KOPT-K1 (cell line): ENCODE measurements at regions not wholly inside any gene's neighbourhood (a gene's known extent, or its start where the extent isn't known, plus 50 kb on each side); places are given as distances from the start of the nearest gene placed in this dataset.
"Not testable (repeated sequence)": the region's sequence is repeated elsewhere in the genome, so short reads cannot be mapped to it uniquely, and the experiment has no call there.

Source experiments
- H3K27ac ChIP-seq: fragments of 200-600 bp; sonication (generic); 2 replicates; pipeline ENCODE4 v1.5.1; 2016; ENCODE audit warnings: antibody characterized with exemption, mild to moderate bottlenecking, low read depth, low read length; ENCODE audit not compliant: poor library complexity, severe bottlenecking
- H3K36me3 ChIP-seq: fragments of 200-600 bp; sonication (generic); 2 replicates; pipeline ENCODE4 v1.5.1; 2017; ENCODE audit warnings: antibody characterized with exemption, mild to moderate bottlenecking, low read length, moderate library complexity; ENCODE audit not compliant: insufficient read depth
- H3K9me3 ChIP-seq: fragments of 200-600 bp; sonication (generic); 2 replicates; pipeline ENCODE4 v1.5.1; 2017; ENCODE audit warnings: antibody characterized with exemption, low read length, mild to moderate bottlenecking; ENCODE audit not compliant: insufficient read depth, poor library complexity, severe bottlenecking

DNA sequence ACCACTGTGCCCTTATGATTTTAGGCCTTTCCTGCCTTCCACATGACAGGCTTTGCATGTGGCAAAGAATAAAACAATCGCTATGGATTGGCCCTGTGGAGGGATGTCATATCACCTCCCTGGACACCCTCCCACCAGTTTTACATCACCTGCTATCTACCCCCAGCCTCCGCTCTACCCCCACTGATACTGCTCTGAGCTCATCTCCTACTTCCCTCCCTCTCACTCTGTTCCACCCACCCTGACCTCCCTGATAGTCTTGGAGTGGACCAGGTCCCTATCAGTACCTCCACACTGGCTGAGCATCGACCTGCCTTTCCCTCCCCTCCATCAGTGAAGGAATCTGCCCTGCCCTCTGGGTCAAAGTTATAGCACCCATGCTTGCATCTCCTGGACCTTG lies 91.8 kb upstream of the FOXN3 start:
- Histone ChIP-seq H3K9me3 (no peaks in the 10 kb centered on the region), H3K36me3 (no peaks in the 10 kb centered on the region), H3K27ac (no peak overlapping the region)

DNA sequence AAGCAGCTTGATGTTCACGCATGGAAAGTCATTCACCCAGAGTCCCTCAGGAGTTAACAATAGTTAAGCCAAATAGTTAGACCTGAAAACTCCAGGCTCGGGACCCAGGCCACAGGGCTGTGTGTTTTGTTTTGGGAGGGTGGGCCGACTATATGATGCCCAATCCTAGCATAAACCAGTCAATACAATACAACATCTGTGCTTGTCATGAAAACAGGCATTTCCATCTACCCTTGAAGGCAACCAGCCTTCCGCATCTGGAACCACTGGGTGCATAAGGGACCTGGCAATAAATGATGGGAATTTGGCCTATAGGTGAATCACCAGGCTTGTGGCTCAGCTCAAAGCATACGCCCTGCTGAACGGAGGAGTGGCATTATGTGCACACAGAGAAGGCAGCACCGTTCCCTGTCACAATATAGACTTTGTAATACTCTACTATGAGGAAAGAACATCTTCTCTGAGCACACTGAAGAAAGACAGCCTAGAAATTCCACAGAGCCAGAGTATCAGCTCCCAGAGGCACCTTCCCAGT lies 91.0 kb upstream of the FOXN3 start:
- H3K36me3 ChIP-seq, result no peaks in the 10 kb centered on the region
- H3K27ac ChIP-seq, result no peak overlapping the region
- no peaks in the 10 kb centered on the region for H3K9me3 ChIP-seq

GRCh38 chr14:89507521-89507920 lies 90.5 kb upstream of the FOXN3 start:
- Histone ChIP-seq H3K9me3 (no peaks in the 10 kb centered on the region), H3K36me3 (no peaks in the 10 kb centered on the region), H3K27ac (no peak overlapping the region)

DNA sequence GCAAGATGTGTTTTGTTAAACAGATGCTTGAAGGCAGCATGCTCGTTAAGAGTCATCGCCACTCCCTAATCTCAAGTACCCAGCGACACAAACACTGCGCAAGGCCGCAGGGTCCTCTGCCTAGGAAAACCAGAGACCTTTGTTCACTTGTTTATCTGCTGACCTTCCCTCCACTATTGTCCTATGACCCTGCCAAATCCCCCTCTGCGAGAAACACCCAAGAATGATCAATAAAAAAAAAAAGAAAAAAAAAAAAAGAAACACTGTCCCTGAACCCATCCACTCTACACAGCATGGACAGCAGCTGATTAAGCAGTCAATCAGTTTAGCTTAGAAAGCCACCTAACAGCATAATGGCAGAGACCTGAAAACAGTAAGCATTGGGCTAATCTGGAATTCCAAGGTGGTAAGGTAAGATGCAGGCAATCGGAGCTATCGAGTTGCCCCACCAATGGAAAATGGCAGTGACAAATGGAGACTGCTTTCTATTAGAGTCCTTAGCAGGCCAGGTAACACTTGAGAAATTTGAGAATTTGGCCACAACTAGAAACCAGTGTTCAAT lies 89.9 kb upstream of the FOXN3 start:
- not testable (repeated sequence) for H3K27ac ChIP-seq, H3K9me3 ChIP-seq, H3K36me3 ChIP-seq

- H3K36me3 ChIP-seq, result no peaks in the 10 kb centered on the region
- H3K9me3 ChIP-seq, result no peaks in the 10 kb centered on the region
- H3K27ac ChIP-seq, result no peak overlapping the region
Observed at GRCh38 chr14:89504602-89505313, 87.7 kb upstream of the FOXN3 start.

DNA sequence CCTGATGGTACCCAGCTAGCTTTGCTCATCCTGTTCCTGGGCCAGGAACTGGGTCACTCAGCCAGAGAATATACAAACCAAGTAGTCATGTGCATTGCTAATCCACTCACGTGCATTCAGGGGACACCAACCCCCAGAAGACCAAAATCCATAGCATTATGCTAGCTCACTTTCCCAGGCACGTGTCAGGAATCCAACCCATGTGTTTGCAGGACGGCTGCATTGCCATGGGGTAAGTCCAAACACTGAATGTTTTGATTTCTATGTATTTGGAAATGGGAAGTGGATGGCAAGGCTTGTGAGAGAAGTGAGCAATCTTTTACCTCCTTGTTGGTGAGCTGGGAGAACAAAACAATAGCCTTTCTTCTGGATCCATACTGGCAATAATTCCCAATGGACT lies 87.1 kb upstream of the FOXN3 start:
- H3K27ac ChIP-seq, result no peak overlapping the region
- H3K36me3 ChIP-seq, result no peaks in the 10 kb centered on the region
- no peaks in the 10 kb centered on the region for H3K9me3 ChIP-seq

DNA sequence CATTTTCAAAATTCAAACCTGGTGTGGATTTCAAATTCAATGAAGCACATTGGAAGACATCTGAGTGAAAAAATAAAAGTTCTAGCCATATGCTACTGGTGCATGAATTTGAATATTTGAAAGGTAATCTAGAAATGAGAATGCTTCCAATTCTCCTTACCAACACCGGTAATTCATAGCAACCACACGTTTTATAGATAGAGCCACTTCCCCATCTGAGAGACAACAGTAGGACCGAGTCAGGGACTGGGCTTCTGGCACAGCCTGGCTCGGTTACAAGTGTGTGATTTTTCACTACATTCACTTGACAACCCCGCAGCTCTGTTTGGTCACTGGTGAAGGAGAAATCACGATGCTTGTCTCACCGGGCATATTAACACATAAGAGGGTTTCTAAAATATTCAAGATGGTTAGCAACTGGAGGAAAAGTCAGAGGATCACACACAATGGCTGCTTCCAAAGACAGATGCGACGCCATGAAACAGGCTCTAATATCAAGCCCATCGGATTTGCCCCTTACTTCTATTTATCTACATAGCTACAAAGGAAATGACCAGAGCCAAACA lies 86.5 kb upstream of the FOXN3 start:
- H3K36me3 ChIP-seq, result no peaks in the 10 kb centered on the region
- no peaks in the 10 kb centered on the region for H3K9me3 ChIP-seq
- H3K27ac ChIP-seq, result no peak overlapping the region

GRCh38 chr14:89502966-89503365 lies 85.9 kb upstream of the FOXN3 start:
- no peaks in the 10 kb centered on the region for H3K9me3 ChIP-seq
- H3K27ac ChIP-seq, result no peak overlapping the region
- H3K36me3 ChIP-seq, result no peaks in the 10 kb centered on the region

DNA sequence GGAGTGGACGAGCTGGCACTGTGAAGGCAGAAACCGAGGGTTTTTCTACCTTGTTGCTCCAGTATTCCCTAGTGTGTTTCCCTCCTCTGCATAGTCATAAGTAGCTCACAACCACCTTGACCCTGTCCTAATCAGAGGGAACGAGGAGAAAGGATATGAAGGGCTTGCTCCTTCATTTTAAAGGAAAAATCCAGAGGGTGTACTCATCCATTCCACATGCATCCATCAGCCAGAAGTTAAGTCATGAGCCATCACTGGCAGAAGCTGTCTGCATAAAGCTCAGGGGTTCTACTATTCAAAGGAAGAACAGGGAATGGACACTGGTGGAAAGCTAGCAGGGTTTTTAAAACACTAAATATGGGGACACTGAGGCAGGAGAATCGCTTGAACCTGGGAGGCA lies 84.3 kb upstream of the FOXN3 start:
- no peaks in the 10 kb centered on the region for H3K9me3 ChIP-seq
- no peak overlapping the region for H3K27ac ChIP-seq
- H3K36me3 ChIP-seq, result no peaks in the 10 kb centered on the region

DNA sequence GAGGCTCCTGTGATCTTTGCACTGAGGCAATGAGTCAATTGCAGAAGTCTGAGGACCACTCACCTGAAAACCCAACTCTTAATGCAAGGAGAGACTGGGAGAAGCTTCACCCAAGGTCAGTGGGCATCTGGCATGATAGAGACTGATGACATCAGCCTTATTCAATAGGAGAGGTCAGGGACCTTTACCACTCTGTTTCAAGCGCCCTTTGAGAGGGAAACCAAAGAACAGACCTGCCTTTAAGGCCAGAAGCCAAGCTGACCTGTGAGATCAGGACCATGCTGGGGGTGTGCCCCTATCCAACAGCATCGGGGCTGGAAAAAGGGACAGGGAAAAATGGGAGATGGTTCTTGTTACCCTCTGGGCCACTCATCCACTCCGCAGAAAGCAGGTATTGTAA lies 83.3 kb upstream of the FOXN3 start:
- Histone ChIP-seq H3K27ac (no peak overlapping the region), H3K36me3 (no peaks in the 10 kb centered on the region)

DNA sequence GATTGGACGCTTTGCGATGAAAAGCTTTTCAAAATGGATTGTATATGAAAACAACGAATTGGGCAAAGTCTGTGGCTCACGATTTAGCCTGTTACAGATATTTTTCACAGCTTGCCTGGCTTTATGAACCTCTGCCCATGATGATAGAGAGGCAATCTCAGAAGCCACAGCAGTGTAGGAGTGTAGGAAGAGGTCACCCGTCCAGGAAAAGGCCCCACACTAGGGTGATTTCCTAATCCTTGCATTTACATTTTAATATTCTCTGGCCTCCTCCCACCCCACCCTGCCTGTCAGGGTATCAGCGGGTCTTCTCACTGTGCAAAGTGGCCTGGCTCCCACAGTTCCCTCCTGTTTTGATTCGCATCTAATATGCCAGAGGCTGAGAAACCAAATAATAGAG lies 81.8 kb upstream of the FOXN3 start:
- Histone ChIP-seq H3K27ac (no peak overlapping the region), H3K9me3 (no peaks in the 10 kb centered on the region)

More for the DNA sequence above, 83.3 kb upstream of the FOXN3 start:
- no peaks in the 10 kb centered on the region for H3K9me3 ChIP-seq

GRCh38 chr14:89495718-89496117 lies 78.7 kb upstream of the FOXN3 start:
- Histone ChIP-seq H3K9me3 (no peaks in the 10 kb centered on the region), H3K27ac (no peak overlapping the region), H3K36me3 (no peaks in the 10 kb centered on the region)

More for the DNA sequence above, 81.8 kb upstream of the FOXN3 start:
- no peaks in the 10 kb centered on the region for H3K36me3 ChIP-seq

DNA sequence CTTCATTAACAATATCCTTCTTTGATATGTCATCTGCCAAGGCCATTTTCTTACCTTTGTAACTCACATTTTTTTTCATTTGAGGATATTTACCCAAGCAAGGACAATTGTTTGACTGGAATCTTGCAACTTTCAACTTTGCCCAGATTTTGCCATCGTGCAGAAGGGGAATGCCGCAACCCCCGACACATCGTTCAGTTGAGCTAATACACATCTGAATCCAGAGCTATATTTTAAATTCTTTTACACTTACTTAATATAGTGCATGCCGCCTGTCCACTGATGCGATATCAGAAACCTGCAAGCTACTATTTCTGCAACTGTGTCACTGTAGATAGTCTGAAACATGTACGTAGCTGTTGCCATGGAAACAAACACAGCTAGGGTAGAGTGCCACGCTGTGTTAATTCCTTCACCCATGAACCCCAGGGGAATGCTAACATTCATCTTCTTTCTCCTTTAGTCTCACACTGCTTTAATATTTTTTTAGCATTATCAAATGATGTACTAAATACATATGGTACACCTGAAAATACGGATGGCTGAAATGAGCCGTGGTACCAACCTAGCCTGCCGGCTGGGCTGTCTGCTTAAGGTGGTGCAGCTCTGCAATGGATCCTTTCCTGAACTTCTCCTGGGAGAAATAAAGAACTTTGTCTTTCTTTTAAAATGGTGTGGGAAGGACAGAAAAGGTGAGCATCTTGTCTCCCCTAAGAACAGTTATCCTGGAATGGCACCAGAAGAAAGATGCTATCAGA lies 77.0 kb upstream of the FOXN3 start:
- no peaks in the 10 kb centered on the region for H3K36me3 ChIP-seq
- H3K27ac ChIP-seq, result no peak overlapping the region
- H3K9me3 ChIP-seq, result no peaks in the 10 kb centered on the region

DNA sequence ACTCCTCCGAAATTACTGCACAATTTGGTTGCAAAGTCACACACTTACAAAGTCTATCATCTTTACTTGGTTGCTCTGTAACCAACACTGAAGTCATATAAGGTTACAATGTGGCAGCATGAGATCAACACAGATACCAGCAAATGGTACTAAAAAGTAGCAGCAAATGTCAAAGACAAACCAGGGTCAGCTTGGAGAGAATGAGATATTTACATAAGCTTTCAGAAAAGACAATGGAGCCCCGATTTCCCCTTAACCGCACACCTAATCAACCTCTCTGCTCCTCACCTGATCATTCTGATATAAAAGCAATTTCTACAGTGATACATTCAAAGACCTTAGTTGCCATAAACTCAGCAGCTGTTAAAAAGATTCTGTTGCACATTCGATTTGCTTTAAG lies 76.4 kb upstream of the FOXN3 start:
- H3K27ac ChIP-seq, result no peak overlapping the region
- H3K36me3 ChIP-seq, result no peaks in the 10 kb centered on the region
- H3K9me3 ChIP-seq, result no peaks in the 10 kb centered on the region

DNA sequence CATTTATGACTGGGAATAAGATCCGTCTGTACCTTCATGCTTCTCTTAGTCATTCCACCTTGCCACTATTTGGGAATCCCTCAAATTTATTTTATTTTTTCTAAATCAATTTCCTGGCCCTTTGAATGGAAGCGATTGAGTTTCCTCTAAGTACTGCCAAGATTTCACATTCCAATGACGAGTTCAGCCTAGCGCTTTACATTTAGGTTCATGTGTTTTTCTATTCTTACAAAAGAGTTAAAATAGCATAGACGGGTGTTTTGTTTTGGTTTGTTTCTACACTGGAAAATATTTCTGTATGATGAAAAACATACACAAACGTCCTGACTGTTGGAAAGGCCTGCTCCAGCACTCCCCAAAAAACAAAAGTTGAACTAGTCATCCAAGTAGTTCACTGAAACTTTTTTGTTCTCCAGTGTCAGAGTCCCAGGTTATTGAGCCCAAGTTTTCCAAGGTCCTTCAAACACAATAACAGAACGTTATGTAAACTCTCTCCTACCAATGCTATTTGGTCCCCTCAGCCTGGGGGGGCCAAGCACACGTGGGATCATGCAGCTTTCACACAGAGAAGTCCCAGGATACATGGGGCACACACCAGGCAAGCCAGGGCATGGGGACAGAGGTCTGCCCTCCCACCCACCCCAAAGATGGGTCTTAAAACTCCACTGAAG lies 74.8 kb upstream of the FOXN3 start:
- Histone ChIP-seq H3K27ac (no peak overlapping the region), H3K9me3 (no peaks in the 10 kb centered on the region), H3K36me3 (no peaks in the 10 kb centered on the region)
